HG03064 (cell line): ENCODE measurements at regions not wholly inside any gene's neighbourhood (a gene's known extent, or its start where the extent isn't known, plus 50 kb on each side); places are given as distances from the start of the nearest gene placed in this dataset.
"Not testable (repeated sequence)": the region's sequence is repeated elsewhere in the genome, so short reads cannot be mapped to it uniquely, and the experiment has no call there.

Experiments
- ATAC-seq: cut with Tn5 transposase; IDR thresholded peaks from one replicate; pipeline ENCODE4 v1.9.1; 2021; ENCODE audit warnings: low read depth; ENCODE audit not compliant: unreplicated experiment

DNA sequence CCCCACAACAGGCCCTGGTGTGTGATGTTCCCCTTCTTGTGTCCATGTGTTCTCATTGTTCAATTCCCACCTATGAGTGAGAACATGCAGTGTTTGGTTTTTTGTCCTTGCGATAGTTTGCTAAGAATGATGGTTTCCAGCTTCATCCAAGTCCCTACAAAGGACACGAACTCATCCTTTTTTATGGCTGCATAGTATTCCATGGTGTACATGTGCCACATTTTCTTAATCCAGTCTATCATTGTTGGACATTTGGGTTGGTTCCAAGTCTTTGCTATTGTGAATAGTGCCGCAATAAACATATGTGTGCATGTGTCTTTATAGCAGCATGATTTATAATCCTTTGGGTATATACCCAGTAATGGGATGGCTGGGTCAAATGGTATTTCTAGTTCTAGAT is 53.0 kb upstream of the TNFAIP3 start:
- not testable (repeated sequence) for ATAC-seq

DNA sequence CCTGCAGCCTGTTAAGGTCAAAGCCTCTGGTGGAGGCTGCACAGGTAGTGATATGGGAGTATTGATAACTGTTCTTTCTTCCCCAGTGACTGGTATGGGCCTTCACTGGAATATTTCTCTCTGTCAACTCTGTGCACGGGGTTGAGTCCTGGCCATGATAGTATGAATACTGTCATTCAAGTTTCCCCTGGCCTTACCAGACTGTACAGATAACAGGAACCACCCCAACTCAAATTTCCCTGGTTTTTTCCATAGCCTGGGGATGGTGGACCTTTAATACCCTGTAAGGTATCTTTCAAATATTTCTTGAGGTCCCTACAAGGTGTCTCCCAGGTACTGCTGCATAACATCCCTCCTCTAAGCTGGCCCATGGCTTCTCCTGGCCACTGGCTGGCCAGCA is 51.4 kb upstream of the TNFAIP3 start:
- no peak for ATAC-seq

DNA sequence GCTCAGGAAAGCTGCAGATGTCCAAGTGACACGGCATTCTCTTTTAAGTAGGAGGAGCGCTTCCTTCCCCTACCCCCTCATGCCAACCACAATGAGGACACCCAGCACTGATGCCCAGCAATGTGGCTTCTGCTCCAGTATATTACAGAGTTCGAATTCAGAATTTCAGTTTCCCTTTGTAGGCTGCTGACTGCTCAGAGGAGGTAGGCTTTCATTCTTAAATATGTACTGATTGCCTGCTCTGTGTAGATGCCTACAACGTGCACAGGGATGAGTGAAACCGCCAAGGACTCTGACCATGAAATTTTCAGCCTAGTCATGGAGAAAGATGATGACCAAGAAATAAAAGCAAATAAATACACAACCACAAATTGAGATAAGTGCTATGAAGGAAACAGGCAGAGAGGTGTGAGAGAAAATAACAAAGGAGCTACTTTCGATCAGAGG is 50.9 kb upstream of the TNFAIP3 start:
- no peak for ATAC-seq

DNA sequence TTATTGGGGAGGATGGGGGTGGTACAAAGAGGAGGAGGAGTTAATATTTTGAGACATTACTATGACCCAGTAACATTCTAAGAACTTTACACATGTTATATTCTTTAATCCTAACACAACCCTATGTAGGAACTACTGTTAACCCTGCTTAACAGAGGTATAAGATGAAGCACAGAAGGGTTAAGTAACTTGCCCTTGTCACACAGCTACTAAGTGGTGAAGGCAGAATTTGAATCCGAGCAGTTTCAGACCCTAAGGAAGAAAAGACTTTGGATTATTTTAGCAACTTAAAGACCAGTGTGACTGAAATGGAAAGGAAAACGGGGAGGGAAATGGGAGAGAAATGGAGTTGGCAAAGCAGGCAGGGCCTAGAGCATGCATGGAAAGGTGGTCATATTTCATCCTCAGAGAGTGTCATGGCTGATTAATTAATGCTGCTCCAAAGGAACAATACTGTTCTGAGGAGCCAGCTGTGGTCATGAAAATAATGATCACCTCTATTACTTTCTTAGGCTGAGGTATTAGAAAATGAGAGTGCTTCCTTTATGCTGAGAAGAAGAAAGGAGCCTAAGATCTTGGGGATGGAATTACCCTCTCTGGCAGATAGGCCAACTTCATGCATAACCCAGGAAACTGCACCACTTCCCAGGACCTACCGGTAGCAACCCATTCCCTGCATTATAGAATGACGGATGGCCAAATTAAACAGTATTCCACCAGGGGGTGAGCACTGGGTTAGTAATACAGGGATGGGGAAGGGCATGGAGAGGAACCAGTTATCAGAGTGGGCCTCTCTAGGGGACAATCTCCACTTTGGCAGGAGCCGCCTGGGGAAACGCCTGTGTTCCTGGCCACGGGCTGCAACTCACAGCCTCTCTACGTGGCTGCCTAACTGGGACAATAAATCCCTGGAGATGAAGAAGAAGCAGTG is 50.1 kb upstream of the TNFAIP3 start:
- no peak for ATAC-seq
